ENCODE measurements at regions not wholly inside any gene's neighbourhood (a gene's known extent, or its start where the extent isn't known, plus 50 kb on each side); places are given as distances from the start of the nearest gene placed in this dataset.

- TF ChIP-seq EZH2 (IDR thresholded peaks at IDR 0.05; ENCODE audit: low read length, unreplicated experiment) = no peak
- no peak for TF ChIP-seq EZH2phosphoT487 (IDR thresholded peaks at IDR 0.05; ENCODE audit: borderline replicate concordance, low read length)
- TF ChIP-seq CTCF (conservative IDR thresholded peaks at IDR 0.05; ENCODE audit: low read depth, low read length) = no peak
- ATAC-seq (no peak), DNase-seq (no peak)
- Histone ChIP-seq H3K9me3 (ENCODE audit: low read length) (no peaks in the 10 kb centered on the region), H3K27me3 (ENCODE audit: low read length) (no peaks in the 10 kb centered on the region), H3K27ac (ENCODE audit: low read length) (no peak overlapping the region), H3K4me1 (ENCODE audit: insufficient read depth, low read length) (peaks cover 12% of the 10 kb centered on the region), H3K79me2 (ENCODE audit: low read length) (no peaks in the 10 kb centered on the region), H3K9ac (ENCODE audit: low read length) (no peak overlapping the region), H3K9me2 (replicated peaks; ENCODE audit: low read length) (no peaks in the 10 kb centered on the region), H2AFZ (ENCODE audit: low read length) (no peak overlapping the region), H4K20me1 (ENCODE audit: low read length) (no peaks in the 10 kb centered on the region), H3F3A (ENCODE audit: low read length, unreplicated experiment) (no peaks in the 10 kb centered on the region), H3K4me3 (ENCODE audit: low read length) (no peak overlapping the region), H3K4me2 (ENCODE audit: low read length) (no peak overlapping the region), H3K36me3 (ENCODE audit: low read depth, low read length) (no peaks in the 10 kb centered on the region)
- intact Hi-C loops (cut with micrococcal nuclease) = loop anchor here (5.0 kb wide), 1 partner anchor 42 kb away; no protein-coding TSS in a partner anchor
- CTCF ChIA-PET = no interaction called here
- BruUV-seq (replicated peaks) = no TSS peak
- POLR2A ChIA-PET (ENCODE audit: unreplicated experiment) = no interaction called here
Measured at GRCh38 chr2:434625-435024, 146.7 kb upstream of the ALKAL2 start.

DNA sequence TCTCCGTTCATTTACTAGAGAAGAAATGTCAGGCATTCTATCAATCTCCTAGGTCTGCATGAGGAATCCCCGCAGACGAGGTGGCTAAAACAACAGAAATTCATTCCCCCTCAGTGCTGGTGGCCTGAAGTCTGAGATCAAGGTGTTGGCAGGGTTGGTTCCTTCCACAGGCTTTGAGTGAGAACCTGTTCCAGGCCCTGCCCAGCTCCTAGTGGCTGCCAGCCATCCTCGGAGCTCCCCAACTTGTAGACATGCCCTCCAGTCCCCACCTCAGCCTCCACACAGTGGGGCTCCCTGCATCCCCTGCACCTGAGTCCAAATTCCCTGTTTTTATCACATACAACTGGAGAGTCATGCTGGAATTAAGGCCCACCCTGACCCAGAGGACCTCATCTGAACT lies 145.3 kb upstream of the ALKAL2 start:
- no peak for DNase-seq
- Histone ChIP-seq H2AFZ (ENCODE audit: low read length) (no peak overlapping the region), H3F3A (ENCODE audit: low read length, unreplicated experiment) (no peaks in the 10 kb centered on the region), H4K20me1 (ENCODE audit: low read length) (no peaks in the 10 kb centered on the region), H3K4me2 (ENCODE audit: low read length) (no peak overlapping the region), H3K4me3 (ENCODE audit: low read length) (no peak overlapping the region), H3K4me1 (ENCODE audit: insufficient read depth, low read length) (peaks cover 9% of the 10 kb centered on the region), H3K9ac (ENCODE audit: low read length) (no peak overlapping the region), H3K27ac (ENCODE audit: low read length) (no peak overlapping the region), H3K9me3 (ENCODE audit: low read length) (no peaks in the 10 kb centered on the region), H3K36me3 (ENCODE audit: low read depth, low read length) (no peaks in the 10 kb centered on the region), H3K27me3 (ENCODE audit: low read length) (no peaks in the 10 kb centered on the region), H3K9me2 (replicated peaks; ENCODE audit: low read length) (no peaks in the 10 kb centered on the region), H3K79me2 (ENCODE audit: low read length) (no peaks in the 10 kb centered on the region)
- TF ChIP-seq CTCF (conservative IDR thresholded peaks at IDR 0.05; ENCODE audit: low read depth, low read length) (no peak), EZH2 (IDR thresholded peaks at IDR 0.05; ENCODE audit: low read length, unreplicated experiment) (no peak), EZH2phosphoT487 (IDR thresholded peaks at IDR 0.05; ENCODE audit: borderline replicate concordance, low read length) (no peak)
- intact Hi-C loops (cut with micrococcal nuclease) = no loop called here
- CTCF ChIA-PET = no interaction called here
- no peak for ATAC-seq
- POLR2A ChIA-PET (ENCODE audit: unreplicated experiment) = no interaction called here
- BruUV-seq (replicated peaks) = no TSS peak

DNA sequence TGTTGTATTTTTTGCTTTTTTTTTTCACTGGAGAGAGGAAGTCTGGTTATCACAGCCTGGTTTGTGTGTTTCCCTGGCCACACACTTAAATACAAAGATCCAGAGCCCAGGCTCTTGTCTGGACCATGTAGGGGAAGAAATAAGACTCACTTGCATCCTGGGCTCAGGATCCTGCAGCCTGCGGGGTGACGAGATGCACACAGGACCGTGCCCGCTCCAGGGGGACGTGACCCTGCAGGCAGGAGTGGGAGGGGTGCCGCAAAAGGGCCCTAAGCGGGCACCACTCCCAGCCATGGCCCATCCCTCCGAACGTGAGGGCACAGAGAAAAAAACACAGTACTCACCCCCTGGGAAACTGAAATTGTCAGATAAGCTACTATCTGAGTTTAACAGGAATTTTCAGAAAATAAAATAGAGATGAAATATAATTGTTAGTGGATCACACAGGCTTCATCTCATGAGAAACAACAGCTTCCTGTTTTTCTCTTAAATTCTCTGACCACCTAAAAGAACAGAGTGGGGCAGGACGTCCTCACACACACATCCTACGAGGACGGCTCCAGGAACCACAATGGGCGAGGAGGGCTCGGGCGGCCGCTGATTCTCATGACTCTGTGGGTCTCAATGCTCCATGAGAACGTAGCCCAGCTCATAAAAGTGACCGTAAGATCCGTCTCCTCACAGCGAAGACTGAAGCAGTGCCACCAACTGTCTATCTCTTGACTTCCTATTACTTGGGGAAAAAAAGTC lies 142.6 kb upstream of the ALKAL2 start:
- ChIA-PET POLR2A (ENCODE audit: unreplicated experiment) (no interaction called here), CTCF (no interaction called here)
- peaks cover 7% of the 10 kb centered on the region for H3K4me1 ChIP-seq (ENCODE audit: insufficient read depth, low read length)
- TF ChIP-seq EZH2phosphoT487 (IDR thresholded peaks at IDR 0.05; ENCODE audit: borderline replicate concordance, low read length) (no peak), CTCF (conservative IDR thresholded peaks at IDR 0.05; ENCODE audit: low read depth, low read length) (no peak), EZH2 (IDR thresholded peaks at IDR 0.05; ENCODE audit: low read length, unreplicated experiment) (no peak)
- BruUV-seq (replicated peaks) = no TSS peak
- intact Hi-C loops (cut with micrococcal nuclease) = no loop called here
- no peaks in the 10 kb centered on the region for H3K79me2 ChIP-seq (ENCODE audit: low read length)
- no peaks in the 10 kb centered on the region for H4K20me1 ChIP-seq (ENCODE audit: low read length)
- H3K9me2 ChIP-seq (replicated peaks; ENCODE audit: low read length) = no peaks in the 10 kb centered on the region
- H3F3A ChIP-seq (ENCODE audit: low read length, unreplicated experiment) = no peaks in the 10 kb centered on the region
- H3K27me3 ChIP-seq (ENCODE audit: low read length) = no peaks in the 10 kb centered on the region
- H3K4me2 ChIP-seq (ENCODE audit: low read length) = no peak overlapping the region
- no peaks in the 10 kb centered on the region for H3K9me3 ChIP-seq (ENCODE audit: low read length)
- no peak for ATAC-seq
- H3K9ac ChIP-seq (ENCODE audit: low read length) = no peak overlapping the region
- no peak overlapping the region for H3K27ac ChIP-seq (ENCODE audit: low read length)
- H2AFZ ChIP-seq (ENCODE audit: low read length) = no peak overlapping the region
- no peak overlapping the region for H3K4me3 ChIP-seq (ENCODE audit: low read length)
- DNase-seq = no peak
- no peaks in the 10 kb centered on the region for H3K36me3 ChIP-seq (ENCODE audit: low read depth, low read length)

All from PC-3 (cell line).